Activated CD8-positive, alpha-beta T cell treated with anti-CD3 and anti-CD28 coated beads for 36 hours (primary cell): ENCODE measurements at regions not wholly inside any gene's neighbourhood (a gene's known extent, or its start where the extent isn't known, plus 50 kb on each side); places are given as distances from the start of the nearest gene placed in this dataset.

Experiments
- ATAC-seq: fragments of 200-7000 bp; cut with Tn5 transposase; one replicate; pipeline ENCODE4 v1.10.0; 2021; ENCODE audit warnings: mild to moderate bottlenecking, moderate library complexity
- CTCF ChIA-PET: fragments of 350-600 bp; sonication (Branson Sonifier 250); formaldehyde crosslinking; loops from one replicate; lab custom pipeline; 2021; ENCODE audit warnings: antibody characterized with exemption; lab: Charles Lee
- POLR2A ChIA-PET: fragments of 350-600 bp; sonication (Branson Sonifier 250); formaldehyde crosslinking; loops from one replicate; lab custom pipeline; 2021; ENCODE audit warnings: antibody characterized with exemption; lab: Charles Lee
- DNase-seq: peaks from one replicate; pipeline ENCODE4 v3.0.0-alpha.2; 2020
- H3K27ac Mint-ChIP-seq: one replicate; pipeline ENCODE4 v1.8.0; 2021; ENCODE audit warnings: mild to moderate bottlenecking, mixed read lengths
- H3K27me3 Mint-ChIP-seq: one replicate; pipeline ENCODE4 v1.8.0; 2021; ENCODE audit warnings: mixed read lengths
- H3K36me3 Mint-ChIP-seq: one replicate; pipeline ENCODE4 v1.8.0; 2021; ENCODE audit warnings: low read depth, mixed read lengths
- H3K4me1 Mint-ChIP-seq: one replicate; pipeline ENCODE4 v1.8.0; 2021; ENCODE audit warnings: low read depth, mixed read lengths
- H3K4me3 Mint-ChIP-seq: one replicate; pipeline ENCODE4 v1.8.0; 2021; ENCODE audit warnings: mild to moderate bottlenecking, moderate library complexity, mixed read lengths
- H3K9me3 Mint-ChIP-seq: one replicate; pipeline ENCODE4 v1.8.0; 2021; ENCODE audit warnings: mixed read lengths
- CTCF ChIP-seq: fragments of 200-600 bp; IDR thresholded peaks from one replicate; pipeline ENCODE4 v1.8.0; 2022; ENCODE audit warnings: antibody characterized with exemption, mild to moderate bottlenecking
- intact Hi-C: fragments of 100-400 bp; cut with micrococcal nuclease; formaldehyde crosslinking; loops from one replicate; pipeline ENCODE4 v1.10.0; 2022

GRCh38 chr3:81887448-81887847, 126.0 kb upstream of the GBE1 start:
- CTCF ChIA-PET: no interaction called here
- no peaks in the 10 kb centered on the region for H3K36me3 Mint-ChIP-seq
- H3K4me3 Mint-ChIP-seq: no peak overlapping the region
- no peaks in the 10 kb centered on the region for H3K4me1 Mint-ChIP-seq
- DNase-seq (no peak), ATAC-seq (no peak)
- intact Hi-C loops: no loop called here
- no peaks in the 10 kb centered on the region for H3K9me3 Mint-ChIP-seq
- no peaks in the 10 kb centered on the region for H3K27me3 Mint-ChIP-seq
- POLR2A ChIA-PET: interaction anchor here (0.6 kb wide), 1 partner anchor 66 kb away, joined by 3 read pairs; no protein-coding TSS in a partner anchor
- TF ChIP-seq CTCF: no peak
- no peak overlapping the region for H3K27ac Mint-ChIP-seq

- Mint-ChIP-seq H3K4me1 (no peaks in the 10 kb centered on the region), H3K4me3 (no peak overlapping the region), H3K9me3 (no peaks in the 10 kb centered on the region), H3K27ac (no peak overlapping the region), H3K27me3 (no peaks in the 10 kb centered on the region), H3K36me3 (no peaks in the 10 kb centered on the region)
- intact Hi-C loops: no loop called here
- no peak for TF ChIP-seq CTCF
- no peak for DNase-seq
- ChIA-PET POLR2A (no interaction called here), CTCF (no interaction called here)
- ATAC-seq: no peak
Measured at GRCh38 chr3:81886081-81886480, 124.6 kb upstream of the GBE1 start.

- POLR2A ChIA-PET: no interaction called here
- ATAC-seq (no peak), DNase-seq (no peak)
- H3K27ac Mint-ChIP-seq: no peak overlapping the region
- intact Hi-C loops: no loop called here
- no peaks in the 10 kb centered on the region for H3K9me3 Mint-ChIP-seq
- no peak overlapping the region for H3K4me3 Mint-ChIP-seq
- CTCF ChIA-PET: no interaction called here
- no peaks in the 10 kb centered on the region for H3K36me3 Mint-ChIP-seq
- H3K4me1 Mint-ChIP-seq: no peaks in the 10 kb centered on the region
- no peak for TF ChIP-seq CTCF
- no peaks in the 10 kb centered on the region for H3K27me3 Mint-ChIP-seq
Measured at GRCh38 chr3:81884791-81885190, 123.3 kb upstream of the GBE1 start.

- Mint-ChIP-seq H3K27ac (no peak overlapping the region), H3K27me3 (peaks cover 2% of the 10 kb centered on the region), H3K9me3 (no peaks in the 10 kb centered on the region), H3K4me3 (no peak overlapping the region), H3K4me1 (no peaks in the 10 kb centered on the region), H3K36me3 (no peaks in the 10 kb centered on the region)
- intact Hi-C loops: no loop called here
- CTCF ChIA-PET: no interaction called here
- DNase-seq (no peak), ATAC-seq (no peak)
- POLR2A ChIA-PET: no interaction called here
- TF ChIP-seq CTCF: no peak
Measured at GRCh38 chr3:81876826-81877225, 115.4 kb upstream of the GBE1 start.

GRCh38 chr3:81874738-81875137, 113.3 kb upstream of the GBE1 start:
- ATAC-seq (no peak), DNase-seq (no peak)
- Mint-ChIP-seq H3K4me3 (no peak overlapping the region), H3K27me3 (peaks cover 2% of the 10 kb centered on the region), H3K27ac (no peak overlapping the region), H3K9me3 (no peaks in the 10 kb centered on the region), H3K4me1 (no peaks in the 10 kb centered on the region), H3K36me3 (no peaks in the 10 kb centered on the region)
- CTCF ChIA-PET: interaction anchor here (1.0 kb wide), 1 partner anchor 35 kb away, joined by 3 read pairs; no protein-coding TSS in a partner anchor
- POLR2A ChIA-PET: no interaction called here
- intact Hi-C loops: no loop called here
- TF ChIP-seq CTCF: no peak
